GM18907 (cell line): ENCODE measurements at regions not wholly inside any gene's neighbourhood (a gene's known extent, or its start where the extent isn't known, plus 50 kb on each side); places are given as distances from the start of the nearest gene placed in this dataset.

Experiments used
- ATAC-seq: cut with Tn5 transposase; IDR thresholded peaks from one replicate; pipeline ENCODE4 v1.9.1; 2021; ENCODE audit warnings: mild to moderate bottlenecking, moderate library complexity; ENCODE audit not compliant: unreplicated experiment

DNA sequence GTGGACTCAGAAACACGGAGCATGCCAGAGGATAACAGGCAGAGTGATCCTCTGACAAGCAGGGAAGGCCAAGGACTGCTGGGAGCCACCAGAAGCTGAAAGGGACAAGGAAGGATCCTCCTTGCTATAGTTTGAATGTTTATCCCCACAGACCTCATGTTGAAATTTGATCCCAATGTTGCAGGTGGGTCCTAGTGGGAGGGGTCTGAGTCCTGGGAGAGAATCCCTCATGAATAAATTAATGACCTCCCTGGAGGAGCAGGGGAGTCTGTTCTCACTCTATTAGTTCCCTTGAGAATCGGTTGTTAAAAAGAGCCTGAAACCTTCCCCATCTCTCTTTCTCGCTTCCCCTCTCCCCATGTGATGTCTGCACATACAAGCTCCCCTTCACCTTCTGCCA is 124.4 kb downstream of the FBXO15 start:
- no peak for ATAC-seq

DNA sequence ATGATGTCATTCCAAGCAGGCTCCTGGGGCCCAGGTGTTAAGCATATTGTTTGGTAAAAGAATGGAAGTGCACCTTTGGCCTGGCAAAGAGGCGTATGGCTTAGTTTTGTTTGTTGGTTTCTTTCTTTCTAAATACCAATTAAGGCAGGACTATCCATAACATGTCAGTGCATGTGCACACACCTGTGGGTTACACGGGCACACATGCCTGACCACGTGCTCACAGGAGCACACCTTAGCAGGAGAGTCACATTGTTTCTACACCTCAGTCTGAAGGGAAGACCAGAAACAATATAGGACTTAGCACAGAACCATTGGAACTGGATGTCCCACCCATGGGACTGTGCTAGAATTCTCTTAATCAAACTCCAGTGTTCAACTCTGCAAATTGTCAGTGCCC is 127.8 kb downstream of the FBXO15 start:
- ATAC-seq = no peak

DNA sequence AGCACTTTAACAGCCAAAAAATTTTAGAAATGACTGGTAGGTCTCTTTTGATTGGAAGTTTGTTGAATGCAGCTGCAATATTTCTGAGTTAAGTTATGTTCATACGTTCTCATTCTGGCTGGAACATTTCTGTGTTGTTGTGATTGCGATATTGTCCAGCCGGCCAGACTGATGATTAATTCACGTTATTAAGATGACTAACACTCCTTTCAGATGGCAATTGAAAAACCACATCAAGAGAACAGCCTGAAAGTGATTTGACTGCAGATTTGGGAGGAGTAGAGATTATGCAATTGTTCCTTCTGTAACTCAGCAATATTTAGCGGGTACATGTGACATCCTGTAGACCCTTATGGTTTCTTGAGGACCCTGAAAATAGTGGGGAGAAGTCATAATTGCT is 133.7 kb downstream of the FBXO15 start:
- no peak for ATAC-seq

DNA sequence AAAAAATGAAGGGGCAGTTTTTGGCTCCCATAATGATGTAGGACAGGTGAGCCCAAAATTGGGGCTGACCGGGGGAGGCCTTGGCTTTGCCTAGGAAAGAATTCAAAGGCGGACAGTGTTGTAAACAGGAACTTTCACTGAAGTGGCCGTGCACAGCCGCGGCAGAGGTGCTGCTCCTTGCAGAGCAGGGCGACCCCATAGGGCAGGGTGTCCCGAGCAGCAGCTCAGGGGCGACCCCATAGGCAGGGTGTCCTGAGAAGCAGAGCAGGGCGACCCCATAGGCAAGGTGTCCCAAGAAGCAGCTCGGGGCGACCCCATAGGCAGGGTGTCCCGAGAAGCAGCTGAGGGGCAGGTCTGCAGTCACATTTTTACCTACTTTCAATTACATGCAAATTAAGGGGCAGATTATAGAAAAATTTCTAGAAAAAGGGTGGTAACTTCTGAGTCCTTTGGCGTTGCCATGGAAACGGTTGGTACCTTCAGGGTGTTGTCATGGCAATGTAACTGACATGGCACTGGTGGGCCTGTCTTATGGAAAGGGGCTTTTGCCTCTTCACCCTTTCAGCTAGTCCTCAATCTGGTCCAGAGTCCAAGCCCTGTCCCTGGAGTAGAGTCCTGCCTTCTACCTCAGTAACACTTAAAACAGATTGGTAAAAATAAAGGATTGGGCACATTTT is 134.5 kb downstream of the FBXO15 start:
- no peak for ATAC-seq

DNA sequence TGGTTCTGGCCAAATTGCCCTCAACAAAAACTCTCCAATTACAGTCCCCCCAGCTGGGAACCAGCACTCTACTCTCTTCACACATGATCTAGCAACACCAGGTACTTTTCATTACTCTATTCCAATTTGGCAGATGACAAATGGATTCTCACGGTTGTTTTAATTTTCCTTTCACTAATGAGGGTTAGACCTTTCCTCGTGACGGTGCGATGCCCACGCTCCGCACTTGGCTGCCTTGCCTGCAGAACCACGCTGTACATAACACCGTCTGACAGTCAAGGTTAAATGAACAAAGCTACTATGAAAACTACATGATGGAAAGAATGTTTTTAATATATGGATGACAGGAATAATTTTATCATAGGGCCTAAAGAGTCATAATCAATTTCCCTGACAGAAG is 141.5 kb downstream of the FBXO15 start:
- ATAC-seq = no peak

DNA sequence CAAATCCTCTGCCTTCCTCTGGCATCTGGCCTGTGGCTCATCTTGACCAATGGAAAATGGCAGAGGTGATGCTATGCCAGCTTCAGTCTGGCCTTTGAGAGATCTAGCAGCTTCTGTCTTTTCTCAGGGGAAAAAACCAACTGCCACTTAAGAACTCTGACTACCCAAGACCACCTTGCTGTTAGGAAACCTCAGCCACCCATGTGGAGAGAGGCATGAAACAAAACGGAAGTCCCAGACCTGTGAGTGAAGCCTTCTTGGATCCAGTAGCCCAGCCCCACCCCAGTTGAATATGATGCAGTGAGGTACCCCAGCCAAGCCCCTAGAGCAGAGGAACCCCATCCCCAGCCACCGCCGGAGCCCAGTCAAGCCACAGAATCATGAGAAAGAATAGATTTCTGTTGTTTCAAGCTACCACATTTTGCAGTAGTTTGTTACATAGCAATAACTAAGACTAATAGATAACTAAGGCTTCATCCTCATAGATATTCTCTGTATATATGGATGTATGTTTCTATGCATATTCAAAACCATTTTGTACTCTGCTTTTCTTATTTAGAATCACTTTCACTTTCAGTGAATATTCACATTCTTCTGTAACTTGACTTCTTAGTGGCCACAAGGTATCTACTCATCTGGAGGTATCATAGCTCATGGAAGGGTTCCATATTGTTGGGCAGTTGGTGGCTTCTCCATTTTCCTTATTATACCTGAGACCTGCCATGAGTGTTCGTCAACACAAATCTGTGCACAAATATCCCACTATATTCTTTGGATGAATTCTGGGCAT is 142.1 kb downstream of the FBXO15 start:
- no peak for ATAC-seq

DNA sequence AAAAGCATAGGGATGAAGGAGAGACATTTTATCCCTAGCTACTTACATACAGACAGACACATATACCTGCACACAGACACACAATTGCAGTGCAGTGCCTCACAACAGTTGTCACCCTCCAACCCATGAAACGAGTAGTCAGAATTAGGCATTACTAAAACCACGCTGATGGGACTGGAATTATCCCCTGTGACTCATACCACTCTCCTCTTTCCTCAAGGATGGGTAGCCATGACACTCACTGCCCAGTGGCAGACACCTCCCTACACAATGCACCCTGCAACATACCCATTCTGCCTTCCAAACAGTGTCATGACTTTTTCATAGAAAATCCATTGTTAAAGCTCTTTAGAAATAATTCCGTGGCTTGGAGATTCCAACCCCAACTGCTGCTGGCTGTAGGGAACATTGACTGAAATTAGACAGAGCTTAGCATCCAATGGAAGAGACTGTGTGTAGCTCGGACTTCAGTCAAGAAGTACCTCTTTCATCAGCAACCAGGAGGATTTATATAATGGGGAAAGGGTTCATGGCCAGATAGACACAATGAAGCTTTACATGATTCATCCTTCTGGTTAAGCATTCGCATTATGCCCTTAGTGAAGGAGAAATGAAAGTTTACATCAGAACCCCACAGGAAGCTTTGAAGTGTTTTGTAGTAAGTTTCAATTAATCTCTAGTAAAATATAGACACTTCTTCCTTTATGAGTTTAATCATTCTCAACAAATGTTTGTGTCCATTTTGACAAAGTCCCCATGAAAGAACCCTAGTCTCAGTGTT is 155.2 kb downstream of the FBXO15 start:
- ATAC-seq = no peak

DNA sequence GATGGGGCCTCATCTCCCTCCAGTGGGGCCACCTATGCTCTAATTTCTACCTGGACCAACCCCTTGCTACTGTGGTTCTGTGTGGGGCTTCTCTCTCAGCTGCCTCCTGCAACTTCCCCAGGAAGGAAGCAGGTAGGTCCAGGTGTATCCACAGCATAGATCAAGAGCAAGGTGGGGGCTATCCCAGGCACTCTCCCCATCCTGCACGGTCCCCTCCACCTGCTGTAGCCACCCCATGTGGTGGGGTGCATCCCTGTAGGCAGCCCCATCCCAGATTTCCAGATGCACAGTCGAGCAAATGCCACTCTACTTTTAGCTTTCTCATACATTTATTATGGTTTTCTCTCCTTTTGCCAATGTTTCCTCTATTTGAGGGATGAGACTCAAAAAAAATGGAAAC is 156.1 kb downstream of the FBXO15 start:
- no peak for ATAC-seq

DNA sequence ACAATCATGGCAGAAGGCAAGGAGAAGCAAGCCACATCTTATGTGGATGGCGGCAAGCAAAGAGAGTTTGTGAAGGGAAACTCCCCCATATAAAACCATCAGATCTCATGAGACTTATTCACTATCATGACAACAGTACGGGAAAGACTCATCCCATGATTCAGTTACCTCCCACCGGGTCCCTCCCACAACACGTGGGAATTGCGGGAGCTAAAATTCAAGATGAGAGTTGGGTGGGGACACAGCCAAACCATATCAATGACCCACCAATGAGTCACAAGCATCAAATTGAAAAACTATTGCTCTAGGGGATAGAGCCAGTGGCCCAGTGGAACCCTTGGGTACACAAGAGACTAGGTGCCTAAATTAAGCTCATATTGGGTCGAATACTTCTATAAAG is 157.4 kb downstream of the FBXO15 start:
- ATAC-seq = no peak

DNA sequence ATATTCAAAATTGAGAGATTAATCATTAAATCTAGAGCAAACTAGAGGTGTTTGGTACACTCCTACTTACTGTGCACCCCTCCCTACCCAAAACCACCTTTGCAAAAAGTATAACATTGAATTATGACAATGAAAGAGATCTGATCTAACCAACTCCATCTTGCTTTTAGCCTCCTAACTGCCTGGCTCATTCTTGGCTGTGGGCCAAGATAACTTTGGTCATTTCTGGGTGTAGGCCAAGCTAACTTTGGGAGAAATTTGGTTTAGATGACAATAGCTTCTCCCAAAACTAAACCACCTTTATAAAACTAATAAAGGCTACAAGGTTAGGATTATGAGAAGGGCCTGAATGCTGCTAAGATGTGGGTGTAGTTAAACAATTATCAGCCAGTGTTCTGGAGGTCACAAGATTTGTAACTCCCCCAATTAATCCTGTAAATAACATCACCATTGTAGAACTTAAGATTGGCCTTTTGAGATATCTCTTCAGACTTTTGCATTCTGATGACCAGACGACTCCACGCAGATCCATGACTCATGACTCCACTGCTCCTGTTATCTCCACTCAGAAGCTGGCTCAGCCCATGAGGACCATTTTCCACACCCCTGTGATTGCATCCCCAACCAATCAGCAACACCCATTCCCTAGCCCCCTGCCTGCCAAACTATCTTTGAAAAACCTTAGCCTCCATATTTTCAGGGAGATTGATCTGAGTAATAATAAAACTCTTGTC is 160.2 kb downstream of the FBXO15 start:
- no peak for ATAC-seq

DNA sequence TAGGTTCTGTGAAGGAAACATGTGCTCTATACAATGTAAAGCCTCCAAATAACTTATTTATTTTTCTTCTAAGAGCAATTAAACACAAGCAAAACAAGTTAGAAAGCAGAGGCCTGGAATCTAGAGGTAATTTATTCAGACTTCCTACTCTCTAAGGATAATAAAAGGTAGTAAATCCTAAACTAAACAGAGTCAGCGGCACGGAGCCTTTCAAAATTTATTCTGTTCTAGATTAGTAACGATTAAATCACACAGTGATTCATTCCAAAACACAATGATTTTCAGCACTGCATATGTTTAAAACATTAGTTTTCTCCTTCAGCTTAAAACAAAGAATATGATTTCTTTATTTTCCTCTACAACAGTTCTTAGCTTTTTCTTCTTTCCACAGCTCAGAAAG is 160.9 kb downstream of the FBXO15 start:
- no peak for ATAC-seq

DNA sequence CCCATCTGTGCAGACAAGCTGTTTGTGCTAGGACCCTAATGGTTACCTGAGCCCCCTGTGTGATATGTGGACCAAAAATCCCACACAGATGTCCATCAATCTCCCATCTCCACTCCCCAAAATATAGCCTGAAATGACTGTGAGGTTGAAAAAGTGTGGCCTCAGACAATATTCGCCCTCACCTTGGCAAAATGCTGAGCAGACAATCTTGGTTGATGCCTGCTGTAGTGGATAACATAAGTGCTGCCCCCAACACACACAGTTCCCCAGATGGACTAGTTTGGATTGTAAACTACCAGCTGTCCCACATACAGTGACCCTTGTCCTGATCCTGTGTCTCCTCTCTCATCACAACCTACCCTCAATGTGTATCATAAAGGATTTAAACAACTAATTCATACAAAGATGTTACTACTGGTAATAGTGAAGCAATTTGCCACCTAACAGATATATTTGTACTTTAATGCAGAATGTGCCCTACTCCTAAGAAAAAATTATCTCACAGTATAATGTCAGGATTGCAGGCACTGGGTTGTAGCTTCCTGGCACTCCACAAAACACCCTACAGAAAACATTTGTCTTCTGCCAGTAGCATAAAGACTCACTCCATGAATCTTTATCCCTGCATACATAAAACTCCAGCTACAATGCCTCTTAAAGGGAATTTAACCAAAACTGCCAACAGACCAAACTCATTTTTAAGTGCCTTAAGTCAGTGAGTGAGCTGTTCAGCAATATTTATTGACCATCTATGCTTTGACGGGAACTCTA is 161.6 kb downstream of the FBXO15 start:
- ATAC-seq = no peak

DNA sequence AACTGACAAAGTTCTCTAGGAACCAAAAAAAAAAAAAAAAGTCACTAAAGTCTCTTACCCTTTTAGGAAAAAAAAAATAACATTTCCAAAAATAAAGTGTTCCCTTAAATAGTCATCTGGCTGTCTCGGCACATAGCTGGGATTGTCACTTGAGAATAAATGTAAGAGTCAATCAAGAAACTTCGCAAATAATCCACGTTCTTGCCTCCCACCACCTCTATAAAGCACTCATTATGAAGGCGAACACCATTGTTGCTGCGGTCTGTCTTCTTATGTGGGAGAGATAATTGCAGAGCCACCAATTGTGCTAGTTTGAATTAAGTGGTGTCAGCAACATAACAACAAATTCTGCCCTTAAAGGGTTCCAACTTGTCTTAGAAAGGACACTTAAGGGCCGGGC is 163.7 kb downstream of the FBXO15 start:
- no peak for ATAC-seq

DNA sequence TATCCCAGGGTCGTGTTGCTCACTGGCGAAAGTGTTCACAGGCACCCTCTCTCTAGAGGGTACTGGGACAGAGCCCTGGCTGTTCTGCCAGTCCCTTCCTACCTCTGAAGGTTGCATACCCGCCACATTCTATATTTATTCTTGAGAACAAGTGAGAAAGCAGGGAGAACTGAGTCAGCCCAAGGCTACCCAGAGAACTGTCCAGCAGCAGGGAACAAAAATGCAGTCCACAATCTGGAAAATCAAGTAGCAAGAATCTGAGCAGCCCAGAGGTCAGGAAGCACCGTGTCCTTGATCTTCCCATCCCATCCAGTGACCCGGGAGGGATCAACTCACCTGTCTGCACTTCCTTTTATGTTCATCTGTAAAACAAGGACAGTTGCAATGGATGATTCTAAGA is 164.1 kb downstream of the FBXO15 start:
- ATAC-seq = no peak

DNA sequence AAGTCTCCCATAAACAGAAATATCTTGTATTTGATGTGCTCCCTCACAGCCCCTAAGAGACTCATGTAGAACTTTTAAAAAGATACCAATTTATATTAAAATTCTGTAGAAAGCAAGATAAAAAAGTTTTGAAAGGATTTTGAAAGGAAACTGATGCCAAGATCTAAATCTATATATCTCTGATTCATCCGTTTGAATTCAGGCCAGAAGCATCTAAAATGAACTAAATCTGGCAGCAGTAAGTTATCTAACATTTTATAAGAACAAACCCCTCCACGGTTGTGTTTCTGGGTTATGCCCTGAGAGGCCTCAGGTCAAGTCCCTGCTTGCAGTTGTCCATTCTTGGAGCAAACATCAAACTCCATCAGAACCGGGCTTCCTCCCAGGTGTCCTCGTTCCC is 165.8 kb downstream of the FBXO15 start:
- no peak for ATAC-seq

DNA sequence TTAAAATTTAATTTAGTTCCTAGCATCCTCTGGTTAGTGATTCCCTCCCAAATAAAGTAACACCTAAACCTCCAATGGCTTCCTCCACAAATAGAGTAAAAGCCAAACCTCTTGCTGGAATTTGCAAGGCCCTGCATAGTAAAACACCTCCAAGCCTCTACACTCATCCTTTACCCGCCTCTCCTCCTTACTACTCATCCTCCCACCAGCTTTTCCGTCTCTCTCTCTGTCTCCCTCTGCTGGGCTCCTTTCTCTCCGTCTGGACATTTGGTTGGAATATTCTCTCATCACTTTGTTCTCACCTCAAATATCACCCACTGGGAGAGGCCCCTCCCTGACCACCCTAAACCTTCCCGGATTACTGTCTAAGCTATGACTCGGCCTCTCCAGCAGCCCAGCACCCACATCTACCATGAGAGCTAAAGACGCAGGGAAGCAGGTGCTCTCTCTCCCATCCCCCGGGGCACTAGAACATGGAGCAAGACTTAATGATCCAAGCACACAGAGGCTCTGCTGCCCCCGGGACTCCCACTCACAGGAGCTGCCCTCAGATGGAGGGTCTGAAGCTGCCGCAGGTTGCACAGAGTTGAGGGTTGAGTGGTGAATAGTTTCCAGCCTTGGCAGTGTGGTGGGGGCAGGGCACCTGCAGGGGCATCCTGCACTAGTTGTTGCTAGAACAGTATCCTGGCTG is 167.2 kb downstream of the FBXO15 start:
- no peak for ATAC-seq

DNA sequence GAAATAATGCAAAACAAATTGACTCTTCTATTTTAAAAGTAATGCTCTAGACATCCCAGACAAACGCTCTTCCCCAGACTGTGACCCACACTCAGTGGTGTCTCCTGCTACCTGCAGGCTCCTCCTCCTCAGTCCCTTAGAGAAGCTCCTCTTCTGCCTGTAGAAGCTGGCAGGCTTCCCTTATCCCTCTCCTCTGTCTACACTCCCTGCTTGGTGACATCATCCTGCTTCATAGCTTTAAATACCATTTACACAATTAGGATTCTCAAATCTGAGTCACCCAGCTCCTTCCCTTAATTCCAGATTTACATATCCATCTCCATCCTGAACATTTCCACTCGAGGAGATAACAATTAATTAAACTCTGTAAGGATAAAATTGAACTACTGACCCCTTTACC is 167.9 kb downstream of the FBXO15 start:
- no peak for ATAC-seq

DNA sequence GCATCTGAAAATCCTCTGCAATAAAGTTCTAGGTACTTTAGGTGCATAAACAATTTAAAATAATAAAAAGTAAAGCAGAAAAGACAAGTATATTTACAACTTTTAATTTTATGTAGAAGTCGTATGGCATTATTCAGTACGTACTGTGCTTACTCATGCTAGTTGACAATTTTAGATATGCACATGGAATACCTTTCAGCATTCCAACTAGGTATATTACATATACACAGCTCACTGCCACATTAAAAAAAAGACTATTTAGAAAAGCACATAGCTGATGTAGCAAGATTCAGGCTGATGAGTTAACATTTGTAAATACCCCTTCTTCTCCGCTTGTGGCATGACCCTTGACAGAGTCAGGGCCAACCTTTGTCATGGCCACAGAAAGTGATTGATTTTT is 171.2 kb downstream of the FBXO15 start:
- ATAC-seq = no peak

DNA sequence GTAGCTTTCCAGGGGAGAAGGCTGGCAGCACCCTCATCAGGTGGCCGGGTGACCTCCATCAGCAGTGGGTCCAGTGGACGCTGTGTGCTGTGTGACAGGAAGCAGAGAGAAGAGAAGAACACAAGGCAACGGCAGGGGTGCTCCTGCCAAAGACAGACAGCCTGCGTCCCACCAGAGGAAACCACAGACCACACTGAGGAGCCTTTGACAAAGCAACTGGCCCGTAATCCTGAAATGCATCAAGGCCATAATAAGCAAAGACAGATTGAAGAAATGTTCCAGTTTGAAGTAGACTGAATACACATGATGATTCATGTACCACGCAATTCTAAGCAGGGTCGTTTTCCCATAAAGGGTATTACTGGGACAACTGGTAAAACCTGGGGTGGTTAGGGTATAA is 172.4 kb downstream of the FBXO15 start:
- ATAC-seq = peak; percentile 60

DNA sequence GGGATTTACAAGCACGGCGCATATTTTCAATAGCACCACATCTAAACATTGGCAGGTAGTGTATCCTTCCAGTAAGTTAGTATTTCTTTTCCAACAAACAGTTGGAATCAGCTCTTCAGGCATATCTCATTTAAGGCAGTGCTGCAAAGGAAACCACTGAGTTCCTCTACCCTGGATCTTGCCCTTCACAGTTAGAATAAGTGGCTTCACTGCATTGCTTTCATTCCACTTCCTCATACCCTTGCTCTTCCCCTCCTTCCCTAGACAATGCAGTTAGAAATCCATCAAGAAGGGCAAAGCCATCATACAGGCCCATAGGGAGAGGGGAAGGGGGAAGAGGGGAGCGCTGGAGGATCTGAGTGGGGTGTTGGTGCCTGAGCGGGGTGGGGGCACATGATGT is 173.7 kb downstream of the FBXO15 start:
- no peak for ATAC-seq
